ENCODE measurements at regions not wholly inside any gene's neighbourhood (a gene's known extent, or its start where the extent isn't known, plus 50 kb on each side); places are given as distances from the start of the nearest gene placed in this dataset.

GRCh38 chr4:23706972-23707651, 182.7 kb downstream of the PPARGC1A start:
- H3K27ac Mint-ChIP-seq = no peak overlapping the region
- H3K27me3 Mint-ChIP-seq = no peaks in the 10 kb centered on the region
- H3K36me3 ChIP-seq (ENCODE audit: control insufficient read depth in 2 of 2, extremely low read depth in 1 of 2, insufficient read depth in 1 of 2, low read length in 1 of 2) = no peaks in the 10 kb centered on the region
- CTCF ChIA-PET = no interaction called here
- whole genome bisulfite sequencing (ENCODE audit: insufficient coverage) = no CpG with 5 or more reads among the region's 4 CpGs
- H3K9me3 Mint-ChIP-seq = peaks cover 0 to 7% (median 4%) of the 10 kb centered on the region in 3 donors
- no peak overlapping the region for H3K27ac ChIP-seq (ENCODE audit: low read length)
- ATAC-seq (replicated peaks in 1 of 4) (no peak), DNase-seq (no peak)
- no peaks in the 10 kb centered on the region for H3K4me1 ChIP-seq (ENCODE audit: control insufficient read depth in 1 of 2, extremely low read depth in 1 of 2, insufficient read depth in 2 of 2, low read length in 2 of 2)
- no peak overlapping the region for H3K4me3 Mint-ChIP-seq
- POLR2A ChIA-PET = no interaction called here
- H3K4me3 ChIP-seq (ENCODE audit: control insufficient read depth in 1 of 2, extremely low read depth in 1 of 2, low read length in 1 of 2) = no peak overlapping the region
- no peaks in the 10 kb centered on the region for H3K9me3 ChIP-seq
- no peaks in the 10 kb centered on the region for H3K36me3 Mint-ChIP-seq
- H3K4me1 Mint-ChIP-seq = no peaks in the 10 kb centered on the region
- H3K27me3 ChIP-seq (replicated peaks in 1 of 2; ENCODE audit: control insufficient read depth in 2 of 2, extremely low read depth in 1 of 2, insufficient read depth in 2 of 2, low read length in 1 of 2) = no peaks in the 10 kb centered on the region

- Mint-ChIP-seq H3K27me3 (no peaks in the 10 kb centered on the region), H3K4me3 (no peak overlapping the region), H3K9me3 (peaks cover 0 to 12% (median 12%) of the 10 kb centered on the region in 3 donors), H3K27ac (no peak overlapping the region), H3K4me1 (no peaks in the 10 kb centered on the region), H3K36me3 (no peaks in the 10 kb centered on the region)
- ATAC-seq (replicated peaks in 1 of 4) (no peak), DNase-seq (no peak)
- Histone ChIP-seq H3K27ac (ENCODE audit: low read length) (no peak overlapping the region), H3K4me3 (ENCODE audit: control insufficient read depth in 1 of 2, extremely low read depth in 1 of 2, low read length in 1 of 2) (no peak overlapping the region), H3K4me1 (ENCODE audit: control insufficient read depth in 1 of 2, extremely low read depth in 1 of 2, insufficient read depth in 2 of 2, low read length in 2 of 2) (no peaks in the 10 kb centered on the region), H3K36me3 (ENCODE audit: control insufficient read depth in 2 of 2, extremely low read depth in 1 of 2, insufficient read depth in 1 of 2, low read length in 1 of 2) (no peaks in the 10 kb centered on the region), H3K9me3 (no peaks in the 10 kb centered on the region), H3K27me3 (replicated peaks in 1 of 2; ENCODE audit: control insufficient read depth in 2 of 2, extremely low read depth in 1 of 2, insufficient read depth in 2 of 2, low read length in 1 of 2) (no peaks in the 10 kb centered on the region)
- POLR2A ChIA-PET = interaction anchor here in 1 of 2 donors (0.6 kb wide), 1 partner anchor 9 kb away, joined by 3 read pairs; no protein-coding TSS in a partner anchor
- CTCF ChIA-PET = no interaction called here
- WGBS (ENCODE audit: insufficient coverage) = 94% methylated on average over 4 of the region's 4 CpGs
Observed at GRCh38 chr4:23700197-23700596, 189.7 kb downstream of the PPARGC1A start.

- H3K36me3 Mint-ChIP-seq = no peaks in the 10 kb centered on the region
- H3K4me1 ChIP-seq (ENCODE audit: control insufficient read depth in 1 of 2, extremely low read depth in 1 of 2, insufficient read depth in 2 of 2, low read length in 2 of 2) = no peaks in the 10 kb centered on the region
- no peak overlapping the region for H3K4me3 ChIP-seq (ENCODE audit: control insufficient read depth in 1 of 2, extremely low read depth in 1 of 2, low read length in 1 of 2)
- no peak overlapping the region for H3K27ac Mint-ChIP-seq
- no peaks in the 10 kb centered on the region for H3K27me3 ChIP-seq (replicated peaks in 1 of 2; ENCODE audit: control insufficient read depth in 2 of 2, extremely low read depth in 1 of 2, insufficient read depth in 2 of 2, low read length in 1 of 2)
- no peak overlapping the region for H3K27ac ChIP-seq (ENCODE audit: low read length)
- peaks cover 0 to 8% (median 4%) of the 10 kb centered on the region in 3 donors for H3K9me3 Mint-ChIP-seq
- no CpG with 5 or more reads among the region's 3 CpGs for WGBS (ENCODE audit: insufficient coverage)
- H3K4me1 Mint-ChIP-seq = no peaks in the 10 kb centered on the region
- ATAC-seq (replicated peaks in 1 of 4) (no peak), DNase-seq (no peak)
- CTCF ChIA-PET = no interaction called here
- POLR2A ChIA-PET = no interaction called here
- no peaks in the 10 kb centered on the region for H3K27me3 Mint-ChIP-seq
- H3K9me3 ChIP-seq = no peaks in the 10 kb centered on the region
- no peaks in the 10 kb centered on the region for H3K36me3 ChIP-seq (ENCODE audit: control insufficient read depth in 2 of 2, extremely low read depth in 1 of 2, insufficient read depth in 1 of 2, low read length in 1 of 2)
- no peak overlapping the region for H3K4me3 Mint-ChIP-seq
Observed at GRCh38 chr4:23697722-23698121, 192.1 kb downstream of the PPARGC1A start.

- ChIA-PET CTCF (no interaction called here), POLR2A (no interaction called here)
- no peak overlapping the region for H3K4me3 ChIP-seq (ENCODE audit: control insufficient read depth in 1 of 2, extremely low read depth in 1 of 2, low read length in 1 of 2)
- H3K27ac ChIP-seq (ENCODE audit: low read length) = no peak overlapping the region
- no peaks in the 10 kb centered on the region for H3K9me3 ChIP-seq
- Mint-ChIP-seq H3K9me3 (peaks cover 4 to 8% (median 4%) of the 10 kb centered on the region in 3 donors), H3K27me3 (no peaks in the 10 kb centered on the region), H3K4me3 (no peak overlapping the region), H3K27ac (no peak overlapping the region), H3K36me3 (no peaks in the 10 kb centered on the region), H3K4me1 (no peaks in the 10 kb centered on the region)
- no peaks in the 10 kb centered on the region for H3K36me3 ChIP-seq (ENCODE audit: control insufficient read depth in 2 of 2, extremely low read depth in 1 of 2, insufficient read depth in 1 of 2, low read length in 1 of 2)
- H3K27me3 ChIP-seq (replicated peaks in 1 of 2; ENCODE audit: control insufficient read depth in 2 of 2, extremely low read depth in 1 of 2, insufficient read depth in 2 of 2, low read length in 1 of 2) = no peaks in the 10 kb centered on the region
- DNase-seq = no peak
- H3K4me1 ChIP-seq (ENCODE audit: control insufficient read depth in 1 of 2, extremely low read depth in 1 of 2, insufficient read depth in 2 of 2, low read length in 2 of 2) = no peaks in the 10 kb centered on the region
- ATAC-seq (replicated peaks in 1 of 4) = no peak
- WGBS (ENCODE audit: insufficient coverage) = no CpG with 5 or more reads among the region's 1 CpG
Observed at GRCh38 chr4:23697001-23697528, 192.8 kb downstream of the PPARGC1A start.

- no peak overlapping the region for H3K4me3 Mint-ChIP-seq
Observed at GRCh38 chr4:23686169-23686897, 203.5 kb downstream of the PPARGC1A start.

GRCh38 chr4:23685471-23685870, 204.4 kb downstream of the PPARGC1A start:
- Mint-ChIP-seq H3K36me3 (no peaks in the 10 kb centered on the region), H3K27ac (no peak overlapping the region), H3K4me3 (no peak overlapping the region), H3K27me3 (no peaks in the 10 kb centered on the region), H3K9me3 (peaks cover 9 to 11% (median 10%) of the 10 kb centered on the region in 3 donors), H3K4me1 (no peaks in the 10 kb centered on the region)
- WGBS (ENCODE audit: insufficient coverage) = 80% methylated on average over 1 of the region's 4 CpGs
- DNase-seq (no peak), ATAC-seq (replicated peaks in 1 of 4) (no peak)
- H3K36me3 ChIP-seq (ENCODE audit: control insufficient read depth in 2 of 2, extremely low read depth in 1 of 2, insufficient read depth in 1 of 2, low read length in 1 of 2) = no peaks in the 10 kb centered on the region
- ChIA-PET POLR2A (no interaction called here), CTCF (no interaction called here)
- H3K27me3 ChIP-seq (replicated peaks in 1 of 2; ENCODE audit: control insufficient read depth in 2 of 2, extremely low read depth in 1 of 2, insufficient read depth in 2 of 2, low read length in 1 of 2) = no peaks in the 10 kb centered on the region
- no peak overlapping the region for H3K4me3 ChIP-seq (ENCODE audit: control insufficient read depth in 1 of 2, extremely low read depth in 1 of 2, low read length in 1 of 2)
- no peak overlapping the region for H3K27ac ChIP-seq (ENCODE audit: low read length)
- H3K4me1 ChIP-seq (ENCODE audit: control insufficient read depth in 1 of 2, extremely low read depth in 1 of 2, insufficient read depth in 2 of 2, low read length in 2 of 2) = no peaks in the 10 kb centered on the region
- H3K9me3 ChIP-seq = no peaks in the 10 kb centered on the region

More at GRCh38 chr4:23686169-23686897, 203.5 kb downstream of the PPARGC1A start:
- Histone ChIP-seq H3K4me3 (ENCODE audit: control insufficient read depth in 1 of 2, extremely low read depth in 1 of 2, low read length in 1 of 2) (no peak overlapping the region), H3K9me3 (no peaks in the 10 kb centered on the region), H3K27ac (ENCODE audit: low read length) (no peak overlapping the region), H3K27me3 (replicated peaks in 1 of 2; ENCODE audit: control insufficient read depth in 2 of 2, extremely low read depth in 1 of 2, insufficient read depth in 2 of 2, low read length in 1 of 2) (no peaks in the 10 kb centered on the region), H3K36me3 (ENCODE audit: control insufficient read depth in 2 of 2, extremely low read depth in 1 of 2, insufficient read depth in 1 of 2, low read length in 1 of 2) (no peaks in the 10 kb centered on the region), H3K4me1 (ENCODE audit: control insufficient read depth in 1 of 2, extremely low read depth in 1 of 2, insufficient read depth in 2 of 2, low read length in 2 of 2) (no peaks in the 10 kb centered on the region)
- ChIA-PET CTCF (no interaction called here), POLR2A (no interaction called here)
- ATAC-seq (replicated peaks in 1 of 4) = no peak
- 100% methylated on average over 3 of the region's 3 CpGs for WGBS (ENCODE audit: insufficient coverage)
- no peaks in the 10 kb centered on the region for H3K36me3 Mint-ChIP-seq
- H3K9me3 Mint-ChIP-seq = peaks cover 6 to 9% (median 8%) of the 10 kb centered on the region in 3 donors
- H3K27ac Mint-ChIP-seq = no peak overlapping the region
- H3K4me1 Mint-ChIP-seq = no peaks in the 10 kb centered on the region
- DNase-seq = no peak
- no peaks in the 10 kb centered on the region for H3K27me3 Mint-ChIP-seq
